Thymus (tissue), 11 donors: ENCODE measurements at regions not wholly inside any gene's neighbourhood (a gene's known extent, or its start where the extent isn't known, plus 50 kb on each side); places are given as distances from the start of the nearest gene placed in this dataset.
"Not testable (repeated sequence)": the region's sequence is repeated elsewhere in the genome, so short reads cannot be mapped to it uniquely, and the experiment has no call there.

Experiments used
- DNase-seq, 9 donors: peaks; one replicate each; pipeline ENCODE4 v3.0.0-alpha.2; 2013; ENCODE audit warnings: low spot score in 9 of 9, low read depth in 6 of 9, missing footprints in 1 of 9
- H3K27ac ChIP-seq, 2 donors: one replicate each; pipeline ENCODE4 v1.5.1; 2013; ENCODE audit warnings: control low read depth in 1 of 2, low read depth in 1 of 2, low read length in 1 of 2, mild to moderate bottlenecking in 1 of 2, moderate library complexity in 1 of 2
- H3K27me3 ChIP-seq, 2 donors: one replicate each; pipeline ENCODE4 v1.5.1; 2013; ENCODE audit warnings: low read length in 1 of 2; ENCODE audit not compliant: control insufficient read depth in 2 of 2, insufficient read depth in 1 of 2
- H3K36me3 ChIP-seq, 2 donors: one replicate each; pipeline ENCODE4 v1.5.1; 2013; ENCODE audit warnings: low read length in 1 of 2, mild to moderate bottlenecking in 1 of 2, moderate library complexity in 1 of 2; ENCODE audit not compliant: control insufficient read depth in 2 of 2, insufficient read depth in 2 of 2
- H3K4me1 ChIP-seq, 2 donors: one replicate each; pipeline ENCODE4 v1.5.1; 2013; ENCODE audit warnings: low read length in 2 of 2; ENCODE audit not compliant: control insufficient read depth in 2 of 2, insufficient read depth in 2 of 2
- H3K4me3 ChIP-seq, 2 donors: one replicate each; pipeline ENCODE4 v1.5.1; 2013; ENCODE audit warnings: low read length in 2 of 2, control low read depth in 1 of 2, mild to moderate bottlenecking in 1 of 2
- H3K9me3 ChIP-seq, 2 donors: one replicate each; pipeline ENCODE4 v1.5.1; 2013; ENCODE audit warnings: low read length in 1 of 2, mild to moderate bottlenecking in 1 of 2; ENCODE audit not compliant: control insufficient read depth in 2 of 2, insufficient read depth in 1 of 2
- WGBS: extraction: QIAGEN DNeasy Blood & Tissue Kit; methylation state at CpG from one replicate; pipeline ENCODE4 v1.1.7; 2013; 5-methylcytosine and 5-hydroxymethylcytosine counted together
- donor health status: healthy.

- no peak overlapping the region for H3K27ac ChIP-seq
- no peak for DNase-seq
- 75% methylated on average over 11 of the region's 11 CpGs for whole genome bisulfite sequencing
Measured at GRCh38 chr1:223035724-223036478, 107.1 kb downstream of the TLR5 start.

GRCh38 chr1:223036479-223036845, 106.6 kb downstream of the TLR5 start:
- 96% methylated on average over 6 of the region's 6 CpGs for WGBS
- DNase-seq = no peak
- H3K9me3 ChIP-seq = no peaks in the 10 kb centered on the region

More at GRCh38 chr1:223035724-223036478, 107.1 kb downstream of the TLR5 start:
- H3K4me1 ChIP-seq = no peaks in the 10 kb centered on the region
- no peak overlapping the region for H3K4me3 ChIP-seq
- H3K27me3 ChIP-seq = no peaks in the 10 kb centered on the region
- no peaks in the 10 kb centered on the region for H3K9me3 ChIP-seq
- no peaks in the 10 kb centered on the region for H3K36me3 ChIP-seq

GRCh38 chr1:223037845-223038244, 105.2 kb downstream of the TLR5 start:
- DNase-seq = no peak
- WGBS = 79% methylated on average over 9 of the region's 9 CpGs
- Histone ChIP-seq H3K4me1 (peaks cover 0 to 4% of the 10 kb centered on the region in 2 donors), H3K4me3 (no peak overlapping the region), H3K27me3 (no peaks in the 10 kb centered on the region), H3K27ac (no peak overlapping the region), H3K36me3 (no peaks in the 10 kb centered on the region), H3K9me3 (no peaks in the 10 kb centered on the region)

More at GRCh38 chr1:223036479-223036845, 106.6 kb downstream of the TLR5 start:
- H3K27ac ChIP-seq = no peak overlapping the region
- H3K36me3 ChIP-seq = no peaks in the 10 kb centered on the region
- no peaks in the 10 kb centered on the region for H3K27me3 ChIP-seq
- no peaks in the 10 kb centered on the region for H3K4me1 ChIP-seq
- no peak overlapping the region for H3K4me3 ChIP-seq

GRCh38 chr1:223038288-223039006, 104.6 kb downstream of the TLR5 start:
- no peak for DNase-seq
- no peak overlapping the region for H3K27ac ChIP-seq
- H3K4me1 ChIP-seq = peaks cover 0 to 4% of the 10 kb centered on the region in 2 donors
- H3K36me3 ChIP-seq = no peaks in the 10 kb centered on the region
- H3K9me3 ChIP-seq = no peaks in the 10 kb centered on the region
- H3K27me3 ChIP-seq = no peaks in the 10 kb centered on the region
- H3K4me3 ChIP-seq = no peak overlapping the region
- WGBS = 97% methylated on average over 19 of the region's 19 CpGs

GRCh38 chr1:223039990-223040389, 103.1 kb downstream of the TLR5 start:
- 91% methylated on average over 6 of the region's 6 CpGs for WGBS
- H3K27me3 ChIP-seq = no peaks in the 10 kb centered on the region
- H3K36me3 ChIP-seq = no peaks in the 10 kb centered on the region
- H3K27ac ChIP-seq = no peak overlapping the region
- DNase-seq = no peak
- H3K4me3 ChIP-seq = no peak overlapping the region
- no peaks in the 10 kb centered on the region for H3K9me3 ChIP-seq
- H3K4me1 ChIP-seq = peaks cover 0 to 4% of the 10 kb centered on the region in 2 donors

GRCh38 chr1:223041481-223041880, 101.6 kb downstream of the TLR5 start:
- no peak for DNase-seq
- Histone ChIP-seq H3K9me3 (no peaks in the 10 kb centered on the region), H3K4me3 (no peak overlapping the region), H3K27ac (no peak overlapping the region), H3K36me3 (no peaks in the 10 kb centered on the region), H3K27me3 (no peaks in the 10 kb centered on the region), H3K4me1 (peaks cover 0 to 4% of the 10 kb centered on the region in 2 donors)
- 49% methylated on average over 2 of the region's 2 CpGs for WGBS

GRCh38 chr1:223045164-223045957, 97.7 kb downstream of the TLR5 start:
- no peak overlapping the region for H3K4me3 ChIP-seq
- H3K4me1 ChIP-seq = peaks cover 0 to 4% of the 10 kb centered on the region in 2 donors
- 95% methylated on average over 4 of the region's 4 CpGs for WGBS
- no peak for DNase-seq
- H3K27ac ChIP-seq = no peak overlapping the region
- no peaks in the 10 kb centered on the region for H3K27me3 ChIP-seq
- H3K36me3 ChIP-seq = no peaks in the 10 kb centered on the region
- H3K9me3 ChIP-seq = no peaks in the 10 kb centered on the region

- Histone ChIP-seq H3K27me3 (no peaks in the 10 kb centered on the region), H3K4me3 (no peak overlapping the region), H3K36me3 (no peaks in the 10 kb centered on the region), H3K9me3 (no peaks in the 10 kb centered on the region), H3K4me1 (peaks cover 0 to 4% of the 10 kb centered on the region in 2 donors), H3K27ac (no peak overlapping the region)
- DNase-seq = no peak
- 96% methylated on average over 2 of the region's 2 CpGs for WGBS
Measured at GRCh38 chr1:223046011-223046410, 97.0 kb downstream of the TLR5 start.

GRCh38 chr1:223046463-223046862, 96.6 kb downstream of the TLR5 start:
- not testable (repeated sequence) for DNase-seq, H3K9me3 ChIP-seq, H3K27ac ChIP-seq, H3K27me3 ChIP-seq, H3K36me3 ChIP-seq, H3K4me1 ChIP-seq, H3K4me3 ChIP-seq
- WGBS = 98% methylated on average over 8 of the region's 8 CpGs
